NK-92 treated with Interleukin-12 subunit alpha and Interleukin-12 subunit beta, amount 100 ng/mL, for 24 hours (cell line): ENCODE measurements at regions not wholly inside any gene's neighbourhood (a gene's known extent, or its start where the extent isn't known, plus 50 kb on each side); places are given as distances from the start of the nearest gene placed in this dataset.
"Not testable (repeated sequence)": the region's sequence is repeated elsewhere in the genome, so short reads cannot be mapped to it uniquely, and the experiment has no call there.

Experiments
- DNase-seq: peaks from one replicate; lab custom pipeline; 2025; lab: John Stamatoyannopoulos, UW

GRCh38 chr2:19100570-19100969, 257.9 kb downstream of the OSR1 start:
- DNase-seq = no peak

- DNase-seq = no peak
Observed at GRCh38 chr2:19099181-19099580, 259.2 kb downstream of the OSR1 start.

- no peak for DNase-seq
Observed at GRCh38 chr2:19098467-19099160, 259.8 kb downstream of the OSR1 start.

- not testable (repeated sequence) for DNase-seq
Observed at GRCh38 chr2:19089476-19089875, 268.9 kb downstream of the OSR1 start.

- DNase-seq = no peak
Observed at GRCh38 chr2:19086231-19086651, 272.2 kb downstream of the OSR1 start.

- DNase-seq = no peak
Observed at GRCh38 chr2:19078709-19079108, 279.7 kb downstream of the OSR1 start.

GRCh38 chr2:19073522-19073921, 284.9 kb downstream of the OSR1 start:
- no peak for DNase-seq

- no peak for DNase-seq
Observed at GRCh38 chr2:19072161-19072560, 286.3 kb downstream of the OSR1 start.

- no peak for DNase-seq
Observed at GRCh38 chr2:19070886-19071285, 287.5 kb downstream of the OSR1 start.

GRCh38 chr2:19068206-19068605, 290.2 kb downstream of the OSR1 start:
- DNase-seq = no peak

GRCh38 chr2:19062370-19062769, 296.1 kb downstream of the OSR1 start:
- no peak for DNase-seq

- DNase-seq = no peak
Observed at GRCh38 chr2:19059076-19059475, 299.3 kb downstream of the OSR1 start.

- no peak for DNase-seq
Observed at GRCh38 chr2:19051203-19051831, 307.1 kb downstream of the OSR1 start.

- DNase-seq = no peak
Observed at GRCh38 chr2:19050354-19050753, 308.1 kb downstream of the OSR1 start.

- DNase-seq = no peak
Observed at GRCh38 chr2:19048593-19049266, 309.7 kb downstream of the OSR1 start.

- DNase-seq = no peak
Observed at GRCh38 chr2:19046986-19047780, 311.2 kb downstream of the OSR1 start.

GRCh38 chr2:19045151-19045550, 313.3 kb downstream of the OSR1 start:
- no peak for DNase-seq

- DNase-seq = no peak
Observed at GRCh38 chr2:19043893-19044292, 314.5 kb downstream of the OSR1 start.

GRCh38 chr2:19041434-19042041, 316.9 kb downstream of the OSR1 start:
- no peak for DNase-seq

GRCh38 chr2:19038071-19039015, 320.1 kb downstream of the OSR1 start:
- DNase-seq = no peak

GRCh38 chr2:19036091-19036490, 322.3 kb downstream of the OSR1 start:
- DNase-seq = no peak
